Stimulated activated CD4-positive, alpha-beta T cell treated with anti-CD3 and anti-CD28 coated beads, Interleukin-12 subunit alpha, Interleukin-12 subunit beta, amount 100 ng/mL, for 48 hours (primary cell): ENCODE measurements at regions not wholly inside any gene's neighbourhood (a gene's known extent, or its start where the extent isn't known, plus 50 kb on each side); places are given as distances from the start of the nearest gene placed in this dataset.
"Not testable (repeated sequence)": the region's sequence is repeated elsewhere in the genome, so short reads cannot be mapped to it uniquely, and the experiment has no call there.

Source experiments
- DNase-seq, 3 donors: peaks; one replicate each; pipeline ENCODE4 v3.0.0-alpha.2; 2020; ENCODE audit warnings: low read depth in 2 of 3, low spot score in 1 of 3

DNA sequence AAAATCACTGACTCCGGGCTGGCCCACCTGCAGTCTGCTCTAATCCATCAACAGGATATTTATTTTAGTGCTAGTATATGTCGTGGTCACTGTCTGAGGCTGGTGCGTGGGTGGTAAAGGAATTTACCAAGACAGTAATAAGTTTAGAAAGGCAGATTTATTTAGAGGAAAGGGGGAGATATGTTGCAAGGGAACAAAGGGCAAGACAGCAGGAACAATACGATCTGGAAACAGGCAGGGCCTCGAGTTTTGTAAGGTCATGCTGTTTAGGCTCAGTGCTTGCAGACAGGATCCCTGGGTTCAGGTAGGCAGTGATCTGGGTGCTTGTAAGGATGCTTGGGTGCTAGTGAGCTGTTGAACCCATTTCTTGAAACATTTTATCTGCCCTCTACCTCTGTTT is 748.2 kb upstream of the SLITRK5 start:
- no peak for DNase-seq

DNA sequence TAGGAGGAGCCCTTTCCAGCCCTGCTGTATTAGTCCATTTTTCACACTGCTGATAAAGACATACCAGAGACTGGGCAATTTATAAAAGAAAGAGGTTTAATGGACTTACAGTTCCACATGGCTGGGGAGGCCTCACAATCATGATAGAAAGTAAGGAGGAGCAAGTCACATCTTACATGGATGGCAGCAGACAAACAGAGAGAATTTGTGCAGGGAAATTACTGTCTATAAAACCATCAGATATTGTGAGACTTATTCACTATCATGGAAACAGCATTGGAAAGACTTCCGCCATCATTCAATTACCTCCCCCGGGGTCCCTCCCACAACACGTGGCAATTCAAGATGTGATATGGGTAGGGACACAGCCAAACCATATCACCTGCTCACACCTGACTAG is 744.3 kb upstream of the SLITRK5 start:
- DNase-seq: not testable (repeated sequence)

DNA sequence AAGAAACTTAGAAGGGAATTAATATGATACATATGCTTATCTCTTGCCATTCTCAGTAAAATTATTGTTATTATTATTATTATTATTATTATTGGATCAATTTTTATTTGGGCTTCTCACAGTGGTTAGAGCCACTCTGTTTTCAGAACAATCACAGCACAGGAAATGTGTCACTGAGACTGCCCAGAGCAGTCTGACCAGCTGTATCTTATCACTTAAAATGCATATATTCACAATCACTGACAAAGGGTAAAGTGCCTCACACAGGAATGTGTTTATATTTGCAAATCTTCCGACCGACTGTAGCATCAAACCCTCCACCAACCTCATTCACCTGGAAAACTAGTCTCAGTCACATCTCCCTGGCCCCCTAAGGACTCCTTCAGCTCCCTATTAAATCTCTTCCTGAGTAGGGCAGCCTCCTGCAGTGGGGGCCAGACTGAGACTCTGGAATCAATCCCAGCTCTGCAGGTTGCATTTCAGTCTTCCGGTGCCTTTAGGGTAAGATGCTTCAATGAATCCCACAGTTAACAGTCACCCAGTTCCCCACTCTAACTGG is 738.3 kb upstream of the SLITRK5 start:
- no peak for DNase-seq

DNA sequence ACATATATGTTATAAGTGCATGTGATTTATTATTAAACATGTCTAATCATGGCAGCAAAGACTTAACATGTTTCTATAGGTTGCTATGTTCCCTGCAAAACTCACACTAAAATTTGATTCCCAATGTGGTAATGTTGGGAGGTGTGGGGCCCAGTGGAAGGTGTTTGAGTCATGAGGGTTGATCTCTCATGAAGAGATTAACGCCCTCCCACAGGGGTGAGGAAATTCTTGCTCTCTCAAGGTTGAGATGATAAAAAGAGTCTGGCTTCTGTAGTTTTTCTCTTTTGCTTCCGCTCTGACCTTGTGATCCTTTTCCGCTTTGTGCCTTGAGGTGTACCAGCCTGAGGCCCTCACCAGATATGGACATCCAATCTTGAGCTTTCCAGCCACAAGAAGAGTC is 737.5 kb upstream of the SLITRK5 start:
- DNase-seq: no peak

DNA sequence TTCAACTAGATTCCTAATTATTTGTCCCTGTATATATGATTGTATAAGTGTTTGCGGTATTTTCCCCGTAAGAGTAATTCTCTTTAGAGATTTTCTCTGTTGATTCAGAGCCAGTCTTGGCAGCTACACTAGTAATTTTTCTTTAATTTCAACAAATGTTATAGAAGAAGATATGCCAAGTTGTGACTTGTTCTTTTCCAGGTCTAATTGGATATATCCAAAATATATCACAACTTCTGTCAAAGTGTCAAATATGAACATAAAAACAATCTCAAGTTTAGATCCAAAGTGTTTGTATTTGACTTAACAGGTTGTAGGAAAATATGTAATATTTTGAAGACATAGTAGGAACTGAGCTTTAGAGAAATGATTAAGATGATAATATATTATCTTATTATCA is 733.9 kb upstream of the SLITRK5 start:
- no peak for DNase-seq

DNA sequence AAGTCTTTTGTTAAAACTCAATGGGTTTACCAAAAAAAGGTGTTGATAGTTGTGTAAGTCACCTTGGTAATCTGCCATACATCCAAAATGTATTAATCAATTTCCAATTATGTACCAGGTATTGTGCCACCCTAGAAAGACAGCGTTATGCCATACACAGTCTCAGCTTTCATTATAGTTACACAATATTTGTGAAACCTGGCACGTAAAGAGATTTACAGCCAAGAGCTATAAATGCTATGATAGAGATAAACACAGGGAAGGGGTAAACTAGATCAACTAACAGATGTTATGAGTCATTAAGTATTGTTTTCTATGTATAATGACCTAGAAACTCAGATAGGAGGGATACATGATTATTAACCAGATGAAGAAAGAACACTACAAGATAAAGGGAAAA is 725.6 kb upstream of the SLITRK5 start:
- DNase-seq: no peak

DNA sequence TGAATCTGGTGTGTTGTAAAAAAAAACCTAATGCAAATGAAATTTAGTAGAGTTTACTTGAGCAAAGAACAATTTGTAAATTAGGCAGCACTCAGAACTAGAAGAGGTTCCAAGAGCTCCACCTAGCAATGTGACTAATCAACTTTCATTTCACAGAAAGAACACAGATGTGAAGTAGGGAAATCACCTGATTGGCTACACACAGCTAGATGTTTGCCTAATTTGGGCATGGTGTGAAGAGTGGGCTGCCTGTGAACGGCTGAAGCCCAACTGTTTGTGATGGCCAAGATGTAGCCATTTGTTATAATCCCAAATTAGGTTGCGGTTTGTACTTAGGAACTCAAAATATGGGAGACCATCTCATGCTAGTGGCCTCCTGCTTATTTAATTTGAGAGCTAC is 724.4 kb upstream of the SLITRK5 start:
- DNase-seq: no peak

DNA sequence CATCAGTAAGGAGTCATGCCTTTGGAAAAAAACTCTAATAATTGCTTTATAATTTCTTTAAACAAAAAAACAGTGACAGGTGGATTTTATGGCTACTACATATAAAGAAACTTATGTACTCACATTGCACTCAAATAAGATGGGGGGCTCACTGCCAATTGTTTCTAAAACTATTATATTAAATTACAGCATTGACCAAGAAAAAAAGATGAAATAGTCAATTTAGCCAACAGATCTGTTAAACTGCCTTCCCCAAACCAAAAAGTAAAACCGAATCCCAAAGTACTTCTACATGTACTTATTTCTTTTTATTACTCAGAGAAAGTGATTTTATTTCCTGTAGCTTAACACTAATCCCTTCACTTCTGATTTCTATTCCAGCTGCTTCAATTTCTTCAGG is 716.8 kb upstream of the SLITRK5 start:
- no peak for DNase-seq

DNA sequence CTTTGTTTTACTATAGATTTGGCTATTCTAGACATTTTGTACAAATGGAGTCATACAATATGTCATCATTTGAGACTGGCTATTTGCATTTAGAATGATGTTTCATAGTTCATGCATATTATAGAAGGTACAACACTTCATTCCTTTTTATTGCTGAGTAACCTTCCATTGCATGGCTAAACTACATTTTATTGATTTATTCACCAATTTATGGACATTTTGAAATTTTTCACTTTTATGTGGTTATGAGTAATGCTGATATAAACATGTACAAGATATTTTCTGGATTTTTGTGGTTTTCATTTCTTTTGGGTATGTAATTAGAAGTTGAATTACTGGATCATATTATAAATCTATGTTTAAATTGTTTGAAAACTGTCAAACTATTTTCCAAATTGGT is 710.3 kb upstream of the SLITRK5 start:
- no peak for DNase-seq

DNA sequence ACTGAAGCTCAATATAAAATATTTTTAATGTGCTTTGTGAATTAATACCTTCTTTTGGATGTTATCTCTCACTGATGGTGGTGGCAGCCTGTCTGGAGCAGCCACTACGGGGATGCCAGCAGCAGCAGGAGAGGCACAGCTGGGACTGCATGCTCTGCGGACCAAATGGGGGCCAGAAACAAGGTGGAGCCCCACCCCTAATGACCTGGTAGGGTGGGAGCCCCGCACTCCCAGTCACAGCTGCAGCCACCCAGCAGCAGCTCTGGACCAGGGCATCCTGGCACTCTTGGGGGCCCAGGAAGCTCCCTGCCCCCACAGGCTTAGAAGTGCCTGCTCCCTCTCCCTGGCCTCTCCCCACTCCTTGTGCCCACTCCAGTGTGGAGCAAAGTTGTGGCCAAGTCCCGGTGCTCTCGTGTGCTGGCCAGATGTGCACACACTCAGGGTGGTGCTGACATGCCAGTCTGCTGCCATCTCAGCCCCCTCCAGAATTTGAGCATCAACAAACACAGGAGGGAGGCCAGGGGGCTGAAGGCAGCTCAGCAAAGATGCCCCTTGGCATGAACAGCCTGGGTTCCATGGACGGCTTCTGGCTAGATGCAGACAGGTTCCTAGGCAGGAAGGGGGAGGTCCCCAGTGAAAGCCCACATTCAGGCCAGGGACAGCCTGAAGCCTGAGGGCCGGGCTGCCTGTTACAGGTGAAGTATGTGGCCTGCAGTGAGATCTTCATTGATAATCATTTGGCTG is 696.7 kb upstream of the SLITRK5 start:
- no peak for DNase-seq

DNA sequence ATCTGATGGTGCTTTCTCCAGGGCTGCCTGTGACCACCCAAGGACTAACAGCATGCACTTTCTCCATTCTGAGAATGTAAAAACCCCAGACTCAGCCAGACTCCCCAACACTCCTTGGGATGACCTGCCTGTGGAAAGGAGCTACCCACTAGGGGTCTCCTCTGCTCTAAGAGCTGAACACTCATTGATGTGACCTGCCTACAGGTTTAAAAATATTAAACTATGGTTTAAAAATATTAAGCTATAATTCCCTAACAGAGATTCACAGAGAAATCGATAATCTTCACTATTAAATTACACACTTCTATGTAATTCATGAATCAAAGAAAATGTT is 696.2 kb upstream of the SLITRK5 start:
- no peak for DNase-seq

DNA sequence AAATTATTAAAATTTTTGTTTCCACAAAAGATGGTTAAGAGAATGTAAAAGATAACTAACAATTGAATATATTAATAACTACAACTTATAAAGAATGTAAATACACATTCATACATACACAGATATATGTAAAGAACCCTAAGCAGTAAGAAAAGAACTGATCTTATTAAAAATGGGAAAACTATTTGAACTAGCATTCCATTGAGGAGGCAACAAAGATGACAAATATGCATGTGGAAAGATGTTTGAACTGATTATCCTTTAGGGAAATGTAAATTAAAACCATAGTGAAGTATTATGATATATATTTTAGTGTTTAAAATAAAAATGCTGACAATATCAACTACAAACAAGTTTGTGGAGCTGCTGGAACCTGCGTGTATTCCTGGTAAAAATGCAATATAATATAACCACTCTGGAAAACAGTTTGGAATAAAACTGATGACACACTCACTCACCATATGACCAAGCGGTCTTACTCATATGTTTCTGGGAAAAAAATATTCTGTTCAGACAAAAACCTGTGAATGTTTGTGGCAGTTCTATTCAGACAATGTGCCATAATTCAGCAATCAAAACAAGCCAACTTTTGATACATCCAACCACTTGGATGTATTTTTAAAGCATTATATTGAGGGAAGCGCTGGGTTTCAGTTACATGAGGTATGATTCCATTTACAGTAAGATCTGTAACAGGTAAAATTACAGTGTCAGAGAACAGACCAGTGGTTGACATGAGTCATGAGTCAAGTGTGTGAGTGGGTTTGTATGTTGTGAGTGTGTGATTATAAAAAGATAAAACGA is 694.4 kb upstream of the SLITRK5 start:
- no peak for DNase-seq

DNA sequence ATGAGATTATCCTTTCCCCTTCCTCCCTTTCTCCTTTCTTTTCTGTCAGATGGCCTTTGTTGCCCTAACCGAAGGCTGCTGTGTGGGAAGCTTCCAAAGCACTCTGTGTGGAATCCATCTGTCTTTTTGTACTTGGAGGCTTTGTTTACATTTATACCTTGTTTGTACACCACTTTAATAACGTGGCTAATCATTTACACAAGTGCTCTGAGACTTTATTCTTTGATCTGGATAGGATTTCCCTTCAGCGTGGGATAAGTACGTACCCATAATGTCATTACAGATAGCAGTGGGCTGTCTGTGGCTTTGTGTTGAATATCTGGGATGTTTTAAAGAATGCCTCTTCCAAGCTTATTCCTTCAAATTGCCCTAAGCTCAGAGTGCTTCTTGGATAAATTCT is 684.7 kb upstream of the SLITRK5 start:
- no peak for DNase-seq

DNA sequence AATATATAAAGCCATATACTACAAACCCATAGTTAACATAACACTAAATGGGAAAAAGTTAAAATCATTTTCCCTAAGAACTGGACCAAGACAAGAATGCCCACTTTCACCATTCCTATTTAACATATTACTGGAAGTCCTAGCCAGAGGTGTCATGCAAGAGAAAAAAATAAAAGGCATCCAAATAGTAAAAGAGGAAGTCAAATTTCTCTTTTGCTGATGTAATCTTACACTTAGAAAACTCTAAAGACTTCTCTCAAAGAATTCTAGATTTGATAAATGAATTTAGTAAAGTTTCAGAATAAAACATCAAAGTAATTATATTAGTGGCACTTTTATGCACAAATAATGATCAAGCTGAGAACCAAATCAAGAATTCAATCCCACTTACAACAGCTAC is 678.9 kb upstream of the SLITRK5 start:
- no peak for DNase-seq

DNA sequence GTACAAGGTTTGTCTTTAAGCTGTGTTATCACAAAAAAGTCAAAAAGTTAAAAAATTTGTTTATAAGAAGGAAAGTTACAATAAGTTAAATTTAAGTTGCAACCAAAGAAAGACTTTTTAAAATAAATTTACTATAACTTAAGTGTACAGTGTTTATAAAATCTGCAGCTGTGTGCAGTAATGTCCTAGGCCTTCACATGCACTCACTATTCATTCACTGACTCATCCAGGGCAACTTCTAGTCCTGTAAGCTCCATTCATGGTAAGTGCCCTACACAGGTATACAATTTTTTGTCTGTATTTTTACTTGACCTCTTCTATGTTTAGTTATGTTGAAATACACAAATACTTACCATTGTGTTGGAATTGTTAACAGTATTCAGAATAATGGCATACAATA is 667.9 kb upstream of the SLITRK5 start:
- no peak for DNase-seq

DNA sequence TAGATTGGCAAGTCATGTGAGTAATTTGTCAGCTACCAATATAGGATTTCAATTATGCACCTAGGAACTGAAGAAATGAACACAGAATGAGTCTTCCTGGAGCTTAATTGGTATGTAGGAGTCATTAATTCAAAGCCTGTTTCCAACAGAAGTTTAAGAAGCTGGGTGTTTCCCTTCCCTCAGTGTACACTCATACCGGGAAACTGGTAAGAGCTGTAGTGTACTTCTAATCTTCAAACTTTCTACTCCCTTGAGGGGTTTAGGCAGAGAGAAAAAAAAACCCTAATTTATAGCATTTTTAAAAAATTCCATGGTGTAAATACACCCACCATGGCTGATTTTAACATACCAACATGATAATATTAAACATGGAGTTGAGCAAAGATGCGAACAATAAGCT is 665.7 kb upstream of the SLITRK5 start:
- DNase-seq: no peak

DNA sequence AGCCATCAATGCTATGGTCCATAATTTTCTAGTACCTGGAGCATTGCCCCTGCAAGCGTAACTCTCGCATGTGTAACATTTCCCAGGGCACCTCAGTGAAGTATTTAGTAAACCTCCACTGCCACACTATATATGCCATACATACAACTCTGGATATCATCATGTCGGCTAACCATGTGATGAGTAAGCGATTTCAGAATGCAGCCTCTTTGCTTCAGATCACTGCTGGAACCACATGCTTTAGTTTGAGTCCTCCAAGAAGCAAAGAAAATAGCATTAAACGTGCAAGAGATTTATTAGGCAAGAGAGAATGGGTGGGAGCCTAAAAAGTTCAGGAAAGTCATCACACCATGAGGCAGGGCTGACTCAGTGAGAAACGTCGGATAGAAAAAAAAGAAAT is 635.6 kb upstream of the SLITRK5 start:
- DNase-seq: no peak

DNA sequence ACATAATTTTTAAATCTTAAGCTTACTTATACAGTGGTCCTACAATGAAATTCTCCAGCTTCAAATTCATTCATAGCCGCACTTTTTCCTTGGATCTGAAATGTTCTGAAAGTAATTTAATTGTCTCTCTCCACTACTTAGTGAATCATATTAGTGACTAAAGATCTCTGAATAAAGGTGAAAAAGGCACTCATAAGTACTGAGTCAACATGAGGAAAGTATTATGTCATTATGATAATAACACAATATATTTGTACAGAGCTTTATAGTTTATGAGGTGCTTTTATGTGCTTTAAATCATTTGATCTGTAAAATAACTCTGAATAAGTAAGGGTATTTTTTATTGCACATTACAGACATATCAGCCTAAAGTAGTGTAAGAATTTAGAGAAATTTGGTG is 628.2 kb upstream of the SLITRK5 start:
- no peak for DNase-seq

DNA sequence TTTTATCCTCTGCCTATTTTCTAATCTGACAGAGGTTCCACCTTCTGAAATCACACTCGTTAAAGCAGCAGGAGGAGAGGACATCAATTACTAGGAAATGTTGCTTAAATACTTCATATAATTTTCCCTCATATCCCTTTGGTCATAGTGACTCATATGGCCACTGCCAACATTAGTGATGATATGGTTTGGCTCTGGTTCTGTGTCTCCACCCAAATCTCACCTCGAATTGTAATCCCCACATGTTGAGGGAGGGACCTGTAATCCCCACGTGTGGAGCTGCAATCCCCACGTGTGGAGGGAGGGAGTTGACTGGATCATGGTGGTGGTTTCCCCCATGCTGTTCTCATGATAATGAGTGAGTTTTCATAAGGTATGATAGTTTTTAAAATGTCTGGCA is 618.4 kb upstream of the SLITRK5 start:
- no peak for DNase-seq

DNA sequence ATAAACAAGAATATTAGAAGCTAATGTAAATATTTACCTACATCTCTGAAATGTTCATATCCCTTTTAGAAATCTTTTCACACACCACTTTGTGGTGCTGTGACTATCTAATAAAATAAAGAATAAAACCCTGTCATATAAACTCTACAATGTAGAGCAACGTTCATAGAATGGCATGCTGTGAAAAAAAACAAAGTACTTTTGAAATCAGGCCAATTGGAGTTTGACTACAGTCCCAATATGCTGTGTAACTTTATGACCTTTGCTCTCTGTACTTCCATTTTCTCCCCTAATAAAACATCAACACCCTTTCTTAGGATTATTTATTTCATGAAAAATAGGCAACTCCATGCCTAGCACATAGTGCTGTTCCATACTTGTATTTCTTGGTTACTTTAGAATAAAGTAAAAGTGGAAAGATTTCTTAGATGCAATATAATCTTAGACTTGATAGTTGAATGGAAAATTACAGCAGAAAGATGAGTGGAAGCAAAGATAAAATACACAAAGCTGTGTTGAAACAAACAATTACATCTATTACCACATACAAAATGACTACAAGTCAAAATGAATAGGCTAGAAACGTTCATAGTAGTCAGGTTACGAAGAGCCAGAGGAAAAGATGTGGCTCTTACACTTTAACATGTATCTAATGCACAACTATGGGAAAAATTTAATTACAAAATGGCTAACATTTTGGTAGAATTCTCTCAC is 613.2 kb upstream of the SLITRK5 start:
- DNase-seq: no peak

DNA sequence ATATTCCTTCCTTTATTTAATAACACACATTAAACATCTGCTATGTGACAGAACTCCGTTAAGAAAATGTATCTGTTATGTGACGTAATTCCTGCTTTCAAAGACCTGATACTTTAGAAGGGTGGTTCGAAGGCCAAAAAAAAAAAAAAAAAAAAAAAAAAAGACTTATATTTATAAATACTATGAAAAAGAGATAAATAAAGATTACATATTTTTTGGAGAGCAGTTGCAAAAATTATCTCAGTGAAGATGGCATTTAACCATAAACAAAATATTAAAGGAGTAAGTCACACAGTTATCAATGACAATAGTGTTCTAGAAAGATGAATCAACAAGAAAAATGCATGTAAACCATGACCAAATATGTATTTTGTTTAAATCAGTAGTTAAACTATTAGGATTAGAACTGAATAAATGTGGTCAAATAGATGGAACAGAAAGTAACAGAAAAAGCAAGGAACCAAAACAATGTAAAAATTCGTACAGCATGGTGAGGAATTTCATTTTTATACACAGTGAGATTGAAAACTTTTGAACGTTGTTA is 612.3 kb upstream of the SLITRK5 start:
- no peak for DNase-seq
